ENCODE measurements at regions not wholly inside any gene's neighbourhood (a gene's known extent, or its start where the extent isn't known, plus 50 kb on each side); places are given as distances from the start of the nearest gene placed in this dataset.

- TF ChIP-seq ZHX1 (conservative IDR thresholded peaks at IDR 0.05; ENCODE audit: low read length) (no peak), KLF16 (IDR thresholded peaks at IDR 0.05) (no peak), ZNF239 (CRISPR knock-in tag; IDR thresholded peaks at IDR 0.05) (no peak), MNT (conservative IDR thresholded peaks at IDR 0.05) (no peak), ATF6 (CRISPR knock-in tag; IDR thresholded peaks at IDR 0.05) (no peak), ARID1B (IDR thresholded peaks at IDR 0.05) (no peak)
Measured at GRCh38 chr7:36787933-36788378, 63.7 kb upstream of the AOAH start.
